Testis (tissue), 2 donors: ENCODE measurements at regions not wholly inside any gene's neighbourhood (a gene's known extent, or its start where the extent isn't known, plus 50 kb on each side); places are given as distances from the start of the nearest gene placed in this dataset.

Experiments
- DNase-seq: peaks from one replicate; pipeline ENCODE4 v3.0.0-alpha.2; 2019
- H3K27ac ChIP-seq, 2 donors: fragments of 200-600 bp; sonication (generic); one replicate each; pipeline ENCODE4 v1.5.1; 2019
- H3K27me3 ChIP-seq: fragments of 200-600 bp; sonication (generic); one replicate; pipeline ENCODE4 v1.5.1; 2019
- H3K36me3 ChIP-seq: fragments of 200-600 bp; sonication (generic); one replicate; pipeline ENCODE4 v1.5.1; 2017; ENCODE audit warnings: low read depth; ENCODE audit errors: missing control alignments
- H3K4me1 ChIP-seq: fragments of 200-600 bp; sonication (generic); one replicate; pipeline ENCODE4 v1.5.1; 2019
- H3K4me3 ChIP-seq, 2 donors: fragments of 200-600 bp; sonication (generic); one replicate each; pipeline ENCODE4 v1.5.1; 2017 to 2019
- H3K9me3 ChIP-seq: fragments of 200-600 bp; sonication (generic); one replicate; pipeline ENCODE4 v1.5.1; 2017
- POLR2A ChIP-seq: fragments of 450-650 bp; IDR thresholded peaks from one replicate; pipeline ENCODE4 v1.6.1; 2017; ENCODE audit warnings: antibody characterized with exemption, mild to moderate bottlenecking, moderate library complexity
- WGBS, 2 donors: methylation state at CpG; one replicate each; pipeline ENCODE4 v1.1.5; 2018; 5-methylcytosine and 5-hydroxymethylcytosine counted together
- intact Hi-C: fragments of 100-400 bp; cut with DNase I; formaldehyde crosslinking; loops from one replicate; pipeline ENCODE4 v1.15.1; 2023; ENCODE audit warnings: low total_unique reads
- TF ChIP-seq, protein P1 (sequence below), 3 experiments: fragments of 450-650 bp in 2 of 3; fragments of 200-600 bp in 1 of 3; sonication (generic) in 1 of 3; IDR thresholded peaks; one replicate each; pipeline ENCODE4 v1.5.1; 2016 to 2019; ENCODE audit warnings: antibody characterized with exemption in 3 of 3, mild to moderate bottlenecking in 2 of 3, moderate library complexity in 1 of 3

DNA sequence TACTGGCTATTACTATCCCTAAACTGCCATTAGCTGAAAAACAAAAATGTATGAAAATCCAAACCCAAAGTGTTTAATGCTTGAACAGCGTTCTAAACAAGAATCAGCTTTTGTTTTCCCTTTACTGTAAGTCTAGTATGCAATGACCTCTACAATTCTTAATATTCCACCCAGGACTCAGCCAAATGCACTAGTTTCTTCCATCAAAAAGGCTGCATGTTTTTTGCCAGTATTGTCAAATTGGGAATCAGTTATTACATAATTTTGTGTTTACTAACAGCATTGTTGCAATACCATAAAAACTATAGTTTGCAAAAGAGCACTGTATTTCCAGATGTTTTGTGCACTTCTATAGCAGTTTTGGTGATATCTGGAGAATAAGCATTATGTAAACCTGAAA, 634.5 kb downstream of the LTN1 start:
- no peak for TF ChIP-seq POLR2A
- TF ChIP-seq, protein P1, sequence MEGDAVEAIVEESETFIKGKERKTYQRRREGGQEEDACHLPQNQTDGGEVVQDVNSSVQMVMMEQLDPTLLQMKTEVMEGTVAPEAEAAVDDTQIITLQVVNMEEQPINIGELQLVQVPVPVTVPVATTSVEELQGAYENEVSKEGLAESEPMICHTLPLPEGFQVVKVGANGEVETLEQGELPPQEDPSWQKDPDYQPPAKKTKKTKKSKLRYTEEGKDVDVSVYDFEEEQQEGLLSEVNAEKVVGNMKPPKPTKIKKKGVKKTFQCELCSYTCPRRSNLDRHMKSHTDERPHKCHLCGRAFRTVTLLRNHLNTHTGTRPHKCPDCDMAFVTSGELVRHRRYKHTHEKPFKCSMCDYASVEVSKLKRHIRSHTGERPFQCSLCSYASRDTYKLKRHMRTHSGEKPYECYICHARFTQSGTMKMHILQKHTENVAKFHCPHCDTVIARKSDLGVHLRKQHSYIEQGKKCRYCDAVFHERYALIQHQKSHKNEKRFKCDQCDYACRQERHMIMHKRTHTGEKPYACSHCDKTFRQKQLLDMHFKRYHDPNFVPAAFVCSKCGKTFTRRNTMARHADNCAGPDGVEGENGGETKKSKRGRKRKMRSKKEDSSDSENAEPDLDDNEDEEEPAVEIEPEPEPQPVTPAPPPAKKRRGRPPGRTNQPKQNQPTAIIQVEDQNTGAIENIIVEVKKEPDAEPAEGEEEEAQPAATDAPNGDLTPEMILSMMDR (IDR thresholded peaks at IDR 0.05), result no peak
- H3K27ac ChIP-seq, result no peak overlapping the region
- DNase-seq, result no peak
- H3K9me3 ChIP-seq, result no peaks in the 10 kb centered on the region
- H3K4me3 ChIP-seq, result no peak overlapping the region
- no peaks in the 10 kb centered on the region for H3K36me3 ChIP-seq
- no peaks in the 10 kb centered on the region for H3K4me1 ChIP-seq
- intact Hi-C loops, result no loop called here
- H3K27me3 ChIP-seq, result no peaks in the 10 kb centered on the region
- WGBS, 2 donors, result 80 to 97% methylated on average over 1 of the region's 1 CpG

DNA sequence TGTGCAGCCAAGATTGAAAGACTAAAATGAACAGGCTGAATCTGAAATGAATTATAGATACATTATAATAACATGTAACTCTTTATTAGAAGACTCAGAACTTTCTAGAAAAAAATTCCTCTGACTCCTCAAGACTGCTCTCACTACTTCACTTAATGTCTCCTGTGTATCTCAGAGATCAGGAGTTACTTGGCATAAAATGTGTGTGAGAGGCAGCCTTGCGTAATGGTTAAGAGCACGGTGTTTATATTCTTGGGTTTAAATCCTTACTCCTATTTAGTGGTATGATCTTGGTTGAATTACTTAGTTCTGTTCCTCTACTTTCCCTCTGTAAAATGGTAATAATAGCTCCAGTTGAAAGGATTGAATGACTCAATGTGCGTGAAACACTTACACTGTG, 634.9 kb downstream of the LTN1 start:
- no peak overlapping the region for H3K27ac ChIP-seq
- H3K36me3 ChIP-seq, result no peaks in the 10 kb centered on the region
- WGBS, 2 donors, result 96 to 97% methylated on average over 3 of the region's 3 CpGs
- no peaks in the 10 kb centered on the region for H3K4me1 ChIP-seq
- H3K9me3 ChIP-seq, result no peaks in the 10 kb centered on the region
- no peaks in the 10 kb centered on the region for H3K27me3 ChIP-seq
- intact Hi-C loops, result no loop called here
- H3K4me3 ChIP-seq, result no peak overlapping the region
- TF ChIP-seq POLR2A, result no peak
- TF ChIP-seq, protein P1 (IDR thresholded peaks at IDR 0.05), result no peak
- no peak for DNase-seq

DNA sequence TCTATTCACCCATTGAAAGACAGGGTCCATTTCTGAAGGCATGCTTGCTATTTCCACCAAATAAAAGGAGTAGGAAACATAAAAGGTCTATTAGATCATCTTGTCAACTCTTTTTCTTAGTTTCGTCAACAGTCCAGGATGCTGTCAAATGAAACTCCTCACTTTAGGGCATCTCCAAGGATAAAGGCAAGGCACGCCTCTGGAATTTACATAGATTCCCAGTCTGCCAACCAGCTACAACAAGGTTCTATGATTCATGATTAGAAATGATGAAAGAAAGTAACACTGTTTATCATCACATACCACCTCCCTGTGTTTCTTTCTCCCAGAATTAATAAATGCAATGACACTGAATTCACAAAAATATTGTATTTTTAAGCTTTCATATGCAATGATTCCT, 636.3 kb downstream of the LTN1 start:
- no peak for DNase-seq
- 90 to 97% methylated on average over 2 of the region's 2 CpGs for WGBS, 2 donors
- intact Hi-C loops, result no loop called here
- Histone ChIP-seq H3K27me3 (no peaks in the 10 kb centered on the region), H3K4me1 (no peaks in the 10 kb centered on the region), H3K36me3 (no peaks in the 10 kb centered on the region), H3K27ac (no peak overlapping the region), H3K9me3 (no peaks in the 10 kb centered on the region), H3K4me3 (no peak overlapping the region)
- TF ChIP-seq, protein P1 (IDR thresholded peaks at IDR 0.05), result no peak
- no peak for TF ChIP-seq POLR2A

DNA sequence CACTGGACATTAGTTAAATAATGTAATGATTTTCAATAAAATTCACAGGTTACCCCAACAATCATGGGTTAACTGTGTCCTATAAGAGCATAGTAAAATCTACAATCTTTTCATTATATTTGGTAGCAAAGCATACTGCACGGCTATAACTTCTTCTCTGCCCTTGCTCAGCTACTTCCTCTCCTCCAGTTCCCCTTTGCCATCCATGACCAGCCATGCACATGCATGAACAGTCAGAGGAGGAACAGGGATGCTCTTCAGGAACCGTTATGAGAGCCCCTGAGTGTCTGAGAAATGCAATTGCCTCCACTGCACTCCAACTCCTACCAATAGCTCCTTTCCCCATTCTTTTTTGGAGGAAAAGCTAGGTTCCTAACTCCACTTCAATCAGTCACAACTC, 646.7 kb downstream of the LTN1 start:
- DNase-seq, result no peak
- Histone ChIP-seq H3K4me3 (no peak overlapping the region), H3K27ac (no peak overlapping the region), H3K9me3 (no peaks in the 10 kb centered on the region), H3K4me1 (no peaks in the 10 kb centered on the region), H3K27me3 (no peaks in the 10 kb centered on the region), H3K36me3 (no peaks in the 10 kb centered on the region)
- intact Hi-C loops, result no loop called here
- whole genome bisulfite sequencing, 2 donors, result 77 to 86% methylated on average over 2 of the region's 2 CpGs
- TF ChIP-seq POLR2A, result no peak
- TF ChIP-seq, protein P1 (IDR thresholded peaks at IDR 0.05), result no peak

DNA sequence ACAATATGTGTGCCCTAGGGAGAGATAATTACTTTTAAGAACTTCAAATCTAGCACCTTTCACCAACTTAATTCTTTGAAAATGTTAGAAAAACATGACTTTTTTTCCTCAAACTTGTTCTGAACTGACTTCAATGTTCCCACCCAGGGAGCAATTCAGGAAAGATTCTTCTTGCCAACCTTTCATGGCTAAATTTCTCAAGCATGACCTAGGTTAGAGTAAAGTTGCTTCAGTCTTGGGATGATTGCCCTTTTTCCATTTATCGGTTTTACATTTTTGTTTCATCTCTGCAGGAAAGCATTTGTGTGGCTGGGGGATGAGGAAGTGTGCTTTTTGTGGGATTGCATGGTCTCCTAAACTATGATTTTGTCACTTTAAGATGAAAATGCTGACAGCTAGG, 647.7 kb downstream of the LTN1 start:
- no peaks in the 10 kb centered on the region for H3K9me3 ChIP-seq
- no peaks in the 10 kb centered on the region for H3K4me1 ChIP-seq
- TF ChIP-seq, protein P1 (IDR thresholded peaks at IDR 0.05), result no peak
- TF ChIP-seq POLR2A, result no peak
- no peaks in the 10 kb centered on the region for H3K27me3 ChIP-seq
- no peak overlapping the region for H3K4me3 ChIP-seq
- WGBS, 2 donors, result 62 to 66% methylated on average over 1 of the region's 1 CpG
- no peaks in the 10 kb centered on the region for H3K36me3 ChIP-seq
- no peak overlapping the region for H3K27ac ChIP-seq
- intact Hi-C loops, result no loop called here
- no peak for DNase-seq
